ENCODE measurements at regions not wholly inside any gene's neighbourhood (a gene's known extent, or its start where the extent isn't known, plus 50 kb on each side); places are given as distances from the start of the nearest gene placed in this dataset.

GRCh38 chr10:14449293-14449815 is 118.6 kb upstream of the FRMD4A start:
- H3K4me3 ChIP-seq: no peak overlapping the region
- ATAC-seq (no peak), DNase-seq (no peak)
- intact Hi-C loops (cut with DNase I, micrococcal nuclease): no loop called here
- TF ChIP-seq, protein P1, sequence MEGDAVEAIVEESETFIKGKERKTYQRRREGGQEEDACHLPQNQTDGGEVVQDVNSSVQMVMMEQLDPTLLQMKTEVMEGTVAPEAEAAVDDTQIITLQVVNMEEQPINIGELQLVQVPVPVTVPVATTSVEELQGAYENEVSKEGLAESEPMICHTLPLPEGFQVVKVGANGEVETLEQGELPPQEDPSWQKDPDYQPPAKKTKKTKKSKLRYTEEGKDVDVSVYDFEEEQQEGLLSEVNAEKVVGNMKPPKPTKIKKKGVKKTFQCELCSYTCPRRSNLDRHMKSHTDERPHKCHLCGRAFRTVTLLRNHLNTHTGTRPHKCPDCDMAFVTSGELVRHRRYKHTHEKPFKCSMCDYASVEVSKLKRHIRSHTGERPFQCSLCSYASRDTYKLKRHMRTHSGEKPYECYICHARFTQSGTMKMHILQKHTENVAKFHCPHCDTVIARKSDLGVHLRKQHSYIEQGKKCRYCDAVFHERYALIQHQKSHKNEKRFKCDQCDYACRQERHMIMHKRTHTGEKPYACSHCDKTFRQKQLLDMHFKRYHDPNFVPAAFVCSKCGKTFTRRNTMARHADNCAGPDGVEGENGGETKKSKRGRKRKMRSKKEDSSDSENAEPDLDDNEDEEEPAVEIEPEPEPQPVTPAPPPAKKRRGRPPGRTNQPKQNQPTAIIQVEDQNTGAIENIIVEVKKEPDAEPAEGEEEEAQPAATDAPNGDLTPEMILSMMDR (IDR thresholded peaks at IDR 0.05): no peak
- H3K36me3 ChIP-seq (ENCODE audit: low read depth): no peaks in the 10 kb centered on the region
- H3K9me3 ChIP-seq: no peaks in the 10 kb centered on the region
- H3K4me1 ChIP-seq (ENCODE audit: low read depth): no peaks in the 10 kb centered on the region

DNA sequence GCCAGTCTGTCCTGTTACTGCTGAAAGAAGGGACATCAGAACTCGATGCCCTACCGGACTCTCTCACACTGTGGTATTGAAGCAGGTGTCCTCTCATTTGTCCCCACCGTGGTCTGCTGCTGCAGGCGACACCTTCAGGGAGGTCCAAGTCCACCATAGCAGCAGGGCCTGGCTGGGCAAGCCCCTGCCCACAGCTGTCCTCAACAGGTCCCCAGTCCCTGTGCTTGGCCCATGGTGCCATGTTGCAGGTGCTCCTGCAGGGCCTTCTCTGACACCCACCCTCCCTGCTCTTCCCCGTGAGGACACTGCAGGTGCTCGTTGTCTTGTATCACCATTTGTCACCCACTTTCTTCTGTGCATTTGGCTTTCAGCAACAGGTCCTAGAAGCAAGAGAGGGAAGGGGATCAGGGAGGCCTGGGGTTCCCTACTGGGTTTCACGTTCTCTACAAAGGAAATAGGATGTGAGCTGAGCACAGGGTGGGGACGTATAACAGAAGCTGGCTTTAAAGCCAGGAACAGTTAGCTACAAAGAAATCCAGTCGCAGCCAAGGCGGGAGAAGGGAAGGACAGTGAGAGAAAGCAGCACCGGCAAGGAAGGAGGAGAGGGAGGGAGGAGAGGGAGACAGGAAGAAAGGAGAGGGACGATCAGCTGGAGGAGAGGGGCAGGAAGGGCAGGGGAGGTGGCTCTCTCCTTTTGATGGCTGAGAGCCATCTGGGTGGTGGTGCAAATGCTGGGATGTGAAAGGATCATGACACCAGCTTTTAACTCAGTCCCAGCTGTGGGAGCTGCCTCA is 117.7 kb upstream of the FRMD4A start:
- DNase-seq (no peak), ATAC-seq (no peak)
- intact Hi-C loops (cut with DNase I, micrococcal nuclease): no loop called here
- no peaks in the 10 kb centered on the region for H3K9me3 ChIP-seq
- no peak overlapping the region for H3K4me3 ChIP-seq
- H3K4me1 ChIP-seq (ENCODE audit: low read depth): no peaks in the 10 kb centered on the region
- TF ChIP-seq, protein P1 (IDR thresholded peaks at IDR 0.05): no peak
- H3K36me3 ChIP-seq (ENCODE audit: low read depth): no peaks in the 10 kb centered on the region

- Histone ChIP-seq H3K9me3 (no peaks in the 10 kb centered on the region), H3K4me3 (no peak overlapping the region), H3K36me3 (ENCODE audit: low read depth) (no peaks in the 10 kb centered on the region), H3K4me1 (ENCODE audit: low read depth) (no peaks in the 10 kb centered on the region)
- intact Hi-C loops (cut with DNase I, micrococcal nuclease): no loop called here
- no peak for ATAC-seq
- TF ChIP-seq, protein P1 (IDR thresholded peaks at IDR 0.05): no peak
- DNase-seq: no peak
These were observed 116.5 kb upstream of the FRMD4A start for GRCh38 chr10:14447094-14447839.

DNA sequence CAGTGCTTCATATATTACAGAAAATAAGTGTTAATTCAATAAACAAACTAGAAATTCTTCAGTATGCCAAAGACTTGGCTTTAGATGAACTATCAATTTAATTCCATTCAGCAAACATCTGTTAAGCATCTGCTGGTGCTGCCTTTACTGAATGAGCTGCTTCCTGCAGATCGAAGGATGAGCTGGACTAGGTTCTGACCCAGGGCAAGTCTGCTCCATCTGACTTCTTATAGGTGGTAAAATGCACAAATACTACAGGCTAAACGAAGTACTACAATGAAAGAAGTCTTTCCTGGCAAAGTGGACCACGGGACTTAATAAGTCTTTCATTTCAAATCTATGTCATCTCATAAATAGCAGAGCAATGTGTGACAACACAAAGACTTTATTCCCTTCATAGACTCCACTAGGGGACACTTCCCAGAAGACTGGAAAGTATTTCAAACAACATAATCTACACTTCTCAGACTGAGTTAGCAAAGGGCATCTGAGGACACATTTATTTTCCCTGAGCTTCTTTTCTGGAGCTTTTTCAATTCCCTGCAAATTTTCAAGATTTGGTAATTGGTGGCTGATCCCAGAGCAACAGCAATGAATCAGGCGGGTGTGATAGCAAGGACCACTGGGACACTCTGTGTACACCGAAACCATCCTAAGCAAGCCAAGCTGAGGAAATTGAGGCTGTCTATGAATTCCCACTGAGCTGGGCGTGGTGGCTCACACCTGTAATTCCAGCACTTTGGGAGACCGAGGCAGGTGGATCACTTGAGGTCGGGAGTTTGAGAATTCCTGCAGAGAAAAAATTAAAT is 108.9 kb upstream of the FRMD4A start:
- DNase-seq (no peak), ATAC-seq (no peak)
- intact Hi-C loops (cut with DNase I, micrococcal nuclease): no loop called here
- H3K36me3 ChIP-seq (ENCODE audit: low read depth): no peaks in the 10 kb centered on the region
- no peak overlapping the region for H3K4me3 ChIP-seq
- no peaks in the 10 kb centered on the region for H3K4me1 ChIP-seq (ENCODE audit: low read depth)
- no peaks in the 10 kb centered on the region for H3K9me3 ChIP-seq
- TF ChIP-seq, protein P1 (IDR thresholded peaks at IDR 0.05): no peak

GRCh38 chr10:14438576-14438975 is 107.9 kb upstream of the FRMD4A start:
- no peaks in the 10 kb centered on the region for H3K9me3 ChIP-seq
- DNase-seq: no peak
- no peaks in the 10 kb centered on the region for H3K4me1 ChIP-seq (ENCODE audit: low read depth)
- H3K4me3 ChIP-seq: no peak overlapping the region
- TF ChIP-seq, protein P1 (IDR thresholded peaks at IDR 0.05): no peak
- H3K36me3 ChIP-seq (ENCODE audit: low read depth): no peaks in the 10 kb centered on the region
- intact Hi-C loops (cut with DNase I, micrococcal nuclease): no loop called here
- ATAC-seq: no peak
